CD4-positive, alpha-beta T cell (primary cell): ENCODE measurements at regions not wholly inside any gene's neighbourhood (a gene's known extent, or its start where the extent isn't known, plus 50 kb on each side); places are given as distances from the start of the nearest gene placed in this dataset.

ENCODE experiments used
- ATAC-seq: fragments of 200-7000 bp; cut with Tn5 transposase; one replicate; pipeline ENCODE4 v1.10.0; 2022; ENCODE audit warnings: mild to moderate bottlenecking; ENCODE audit not compliant: poor library complexity
- CTCF ChIA-PET: fragments of 350-600 bp; sonication (Branson Sonifier 250); formaldehyde crosslinking; loops from one replicate; lab custom pipeline; 2021; ENCODE audit warnings: antibody characterized with exemption, inconsistent platforms; lab: Charles Lee
- POLR2A ChIA-PET: fragments of 350-600 bp; sonication (Branson Sonifier 250); formaldehyde crosslinking; loops from one replicate; lab custom pipeline; 2021; ENCODE audit warnings: antibody characterized with exemption, inconsistent platforms; lab: Charles Lee
- DNase-seq, 14 experiments: peaks; one replicate each; pipeline ENCODE4 v3.0.0-alpha.2; 2013 to 2020; ENCODE audit warnings: mixed read lengths in 2 of 14
- H3K27ac ChIP-seq, 2 donors: one replicate each; pipeline versions ENCODE4 v1.5.1 to v1.7.0; 2013; ENCODE audit warnings: low read length in 2 of 2, low read depth in 1 of 2, mild to moderate bottlenecking in 1 of 2
- H3K27me3 ChIP-seq, 2 experiments: 1 replicate in 1 of 2; 2 replicates in 1 of 2; pipeline versions ENCODE4 v1.6.1 to v1.7.0; 2013; ENCODE audit warnings: low read length in 2 of 2, control low read depth in 1 of 2, mild to moderate bottlenecking in 1 of 2, moderate library complexity in 1 of 2; ENCODE audit not compliant: insufficient read depth in 2 of 2, control insufficient read depth in 1 of 2
- H3K36me3 ChIP-seq: one replicate; pipeline ENCODE4 v1.6.1; 2013; ENCODE audit warnings: low read length, control low read depth; ENCODE audit not compliant: insufficient read depth
- H3K4me1 ChIP-seq: one replicate; pipeline ENCODE4 v1.6.1; 2013; ENCODE audit warnings: low read length, control low read depth; ENCODE audit not compliant: insufficient read depth
- H3K4me3 ChIP-seq: one replicate; pipeline ENCODE4 v1.5.1; 2013; ENCODE audit warnings: mild to moderate bottlenecking, low read length, moderate library complexity
- H3K9me3 ChIP-seq, 2 experiments: 1 replicate in 1 of 2; 2 replicates in 1 of 2; pipeline versions ENCODE4 v1.6.1 to v1.7.0; 2013; ENCODE audit warnings: low read length in 2 of 2, mild to moderate bottlenecking in 2 of 2, control low read depth in 1 of 2, moderate library complexity in 1 of 2; ENCODE audit not compliant: control insufficient read depth in 1 of 2, insufficient read depth in 1 of 2
- H3K27ac Mint-ChIP-seq: one replicate; pipeline ENCODE4 v1.8.0; 2020; ENCODE audit warnings: mixed read lengths
- H3K27me3 Mint-ChIP-seq: one replicate; pipeline ENCODE4 v1.8.0; 2021; ENCODE audit warnings: mixed read lengths
- H3K36me3 Mint-ChIP-seq: one replicate; pipeline ENCODE4 v1.8.0; 2021; ENCODE audit warnings: low read depth, mixed read lengths
- H3K4me1 Mint-ChIP-seq: one replicate; pipeline ENCODE4 v1.8.0; 2021; ENCODE audit warnings: low read depth, mixed read lengths
- H3K4me3 Mint-ChIP-seq: one replicate; pipeline ENCODE4 v1.8.0; 2020; ENCODE audit warnings: mild to moderate bottlenecking, mixed read lengths
- H3K9me3 Mint-ChIP-seq: one replicate; pipeline ENCODE4 v1.8.0; 2020; ENCODE audit warnings: mixed read lengths
- CTCF ChIP-seq: fragments of 200-600 bp; IDR thresholded peaks from one replicate; pipeline ENCODE4 v1.8.0; 2022; ENCODE audit warnings: antibody characterized with exemption, mild to moderate bottlenecking
- intact Hi-C, 2 experiments: fragments of 100-400 bp; cut with DNase I in 1 of 2; cut with micrococcal nuclease in 1 of 2; formaldehyde crosslinking; loops; one replicate each; pipeline versions ENCODE4 v1.15.1 to v1.9.0; 2023 to 2025; cut with DNase I, micrococcal nuclease

- Mint-ChIP-seq H3K4me1 (no peaks in the 10 kb centered on the region), H3K27me3 (no peaks in the 10 kb centered on the region), H3K9me3 (peaks cover 9% of the 10 kb centered on the region), H3K4me3 (no peak overlapping the region), H3K27ac (no peak overlapping the region), H3K36me3 (no peaks in the 10 kb centered on the region)
- no peak overlapping the region for H3K4me3 ChIP-seq
- no peaks in the 10 kb centered on the region for H3K36me3 ChIP-seq
- no peak for DNase-seq
- H3K4me1 ChIP-seq: no peaks in the 10 kb centered on the region
- H3K9me3 ChIP-seq: peaks cover 0 to under 1% of the 10 kb centered on the region in 2 experiments
- H3K27ac ChIP-seq: no peak overlapping the region
- intact Hi-C loops: no loop called here
- no peaks in the 10 kb centered on the region for H3K27me3 ChIP-seq
- no peak for TF ChIP-seq CTCF
- ChIA-PET CTCF (no interaction called here), POLR2A (no interaction called here)
- no peak for ATAC-seq
Measured at GRCh38 chr13:82947191-82947621, 935.1 kb downstream of the SLITRK1 start.

GRCh38 chr13:82938644-82939043 lies 943.6 kb downstream of the SLITRK1 start:
- Histone ChIP-seq H3K27me3 (no peaks in the 10 kb centered on the region), H3K27ac (no peak overlapping the region), H3K9me3 (peaks cover 0 to 12% of the 10 kb centered on the region in 2 experiments), H3K36me3 (no peaks in the 10 kb centered on the region), H3K4me1 (no peaks in the 10 kb centered on the region), H3K4me3 (no peak overlapping the region)
- TF ChIP-seq CTCF: no peak
- POLR2A ChIA-PET: no interaction called here
- CTCF ChIA-PET: no interaction called here
- H3K9me3 Mint-ChIP-seq: peaks cover 12% of the 10 kb centered on the region
- H3K27me3 Mint-ChIP-seq: no peaks in the 10 kb centered on the region
- H3K4me3 Mint-ChIP-seq: no peak overlapping the region
- H3K4me1 Mint-ChIP-seq: no peaks in the 10 kb centered on the region
- no peaks in the 10 kb centered on the region for H3K36me3 Mint-ChIP-seq
- DNase-seq (peak in 1 of 14 experiments; percentile 7), ATAC-seq (no peak)
- intact Hi-C loops: no loop called here
- no peak overlapping the region for H3K27ac Mint-ChIP-seq

DNA sequence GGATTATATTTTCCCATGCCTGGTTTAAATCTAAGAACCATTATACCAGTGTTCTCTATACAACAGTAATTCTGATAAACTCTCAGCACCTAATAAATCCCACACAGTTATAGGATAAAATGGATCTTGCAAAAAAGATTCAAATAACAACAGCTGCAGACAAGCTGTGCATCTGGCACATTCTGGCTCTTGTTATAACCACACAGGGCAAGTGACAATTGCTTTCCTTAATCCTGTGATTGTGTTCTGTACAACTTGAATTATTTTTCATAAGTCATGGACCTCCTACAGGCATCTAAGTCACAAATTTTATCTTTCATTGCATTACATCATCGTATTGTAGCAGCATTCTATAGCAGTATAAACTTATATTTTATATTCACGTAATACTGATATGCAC lies 948.3 kb downstream of the SLITRK1 start:
- H3K4me3 ChIP-seq: no peak overlapping the region
- H3K36me3 ChIP-seq: no peaks in the 10 kb centered on the region
- DNase-seq (no peak), ATAC-seq (no peak)
- intact Hi-C loops: no loop called here
- Mint-ChIP-seq H3K4me3 (no peak overlapping the region), H3K27me3 (no peaks in the 10 kb centered on the region), H3K9me3 (peaks cover 7% of the 10 kb centered on the region), H3K4me1 (no peaks in the 10 kb centered on the region), H3K27ac (no peak overlapping the region), H3K36me3 (no peaks in the 10 kb centered on the region)
- H3K27ac ChIP-seq: no peak overlapping the region
- no peaks in the 10 kb centered on the region for H3K4me1 ChIP-seq
- no peaks in the 10 kb centered on the region for H3K27me3 ChIP-seq
- no peak for TF ChIP-seq CTCF
- H3K9me3 ChIP-seq: peaks cover 0 to 16% of the 10 kb centered on the region in 2 experiments
- ChIA-PET POLR2A (no interaction called here), CTCF (no interaction called here)
